Uterus (tissue), 3 donors: ENCODE measurements at regions not wholly inside any gene's neighbourhood (a gene's known extent, or its start where the extent isn't known, plus 50 kb on each side); places are given as distances from the start of the nearest gene placed in this dataset.

Experiments
- DNase-seq, 2 donors: peaks; one replicate each; pipeline ENCODE4 v3.0.0-alpha.2; 2019 to 2020
- H3K27ac ChIP-seq, 2 donors: fragments of 200-600 bp; sonication (generic); 1 replicate in 1 of 2; 2 replicates in 1 of 2; pipeline ENCODE4 v1.5.1; 2016 to 2018
- H3K27me3 ChIP-seq, 2 donors: fragments of 200-600 bp; sonication (generic); one replicate each; pipeline ENCODE4 v1.5.1; 2018 to 2019; ENCODE audit warnings: control low read depth in 1 of 2
- H3K36me3 ChIP-seq, 2 donors: fragments of 200-600 bp; sonication (generic); one replicate each; pipeline ENCODE4 v1.5.1; 2019; ENCODE audit warnings: control low read depth in 1 of 2
- H3K4me1 ChIP-seq, 2 donors: fragments of 200-600 bp; sonication (generic); one replicate each; pipeline ENCODE4 v1.5.1; 2018 to 2019; ENCODE audit warnings: control low read depth in 1 of 2
- H3K4me3 ChIP-seq, 2 donors: fragments of 200-600 bp; sonication (generic); 1 replicate in 1 of 2; 2 replicates in 1 of 2; pipeline ENCODE4 v1.5.1; 2018 to 2019; ENCODE audit warnings: mild to moderate bottlenecking in 1 of 2
- H3K9me3 ChIP-seq, 2 donors: fragments of 200-600 bp; sonication (generic); one replicate each; pipeline ENCODE4 v1.5.1; 2019; ENCODE audit warnings: control low read depth in 1 of 2
- POLR2A ChIP-seq, 2 donors: fragments of 450-650 bp; IDR thresholded peaks; one replicate each; pipeline ENCODE4 v1.6.1; 2016; ENCODE audit warnings: antibody characterized with exemption in 2 of 2, mild to moderate bottlenecking in 1 of 2, moderate library complexity in 1 of 2
- intact Hi-C: fragments of 100-400 bp; cut with DNase I; formaldehyde crosslinking; loops from one replicate; pipeline ENCODE4 v1.15.1; 2023; ENCODE audit warnings: low total_unique reads
- TF ChIP-seq, protein P1 (sequence below), 4 experiments: fragments of 200-600 bp in 2 of 4; fragments of 450-650 bp in 2 of 4; sonication (generic) in 2 of 4; IDR thresholded peaks; one replicate each; pipeline ENCODE4 v1.5.1; 2016 to 2019; ENCODE audit warnings: antibody characterized with exemption in 4 of 4, mild to moderate bottlenecking in 2 of 4, moderate library complexity in 1 of 4
- donor health status: DM: yes; HTN: yes; CAD: no.

DNA sequence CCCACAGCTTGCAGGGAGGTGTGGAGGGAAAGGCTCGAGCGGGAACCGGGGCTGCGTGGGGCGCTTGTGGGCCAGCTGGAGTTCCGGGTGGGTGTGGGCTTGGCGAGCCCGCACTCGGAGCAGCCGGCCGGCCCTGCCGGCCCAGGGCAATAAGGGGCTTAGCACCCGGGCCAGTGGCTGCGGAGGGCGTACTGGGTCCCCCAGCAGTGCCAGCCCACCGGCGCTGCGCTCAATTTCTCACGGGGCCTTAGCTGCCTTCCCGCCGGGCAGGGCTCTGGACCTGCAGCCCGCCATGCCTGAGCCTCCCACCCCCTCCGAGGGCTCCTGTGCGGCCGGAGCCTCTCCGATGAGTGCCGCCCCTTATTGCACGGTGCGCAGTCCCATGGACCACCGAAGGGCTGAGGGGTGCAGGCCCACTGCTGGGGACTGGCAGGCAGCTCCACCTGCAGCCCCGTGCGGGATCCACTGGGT, 1242.2 kb upstream of the EYS start:
- intact Hi-C loops, result no loop called here

DNA sequence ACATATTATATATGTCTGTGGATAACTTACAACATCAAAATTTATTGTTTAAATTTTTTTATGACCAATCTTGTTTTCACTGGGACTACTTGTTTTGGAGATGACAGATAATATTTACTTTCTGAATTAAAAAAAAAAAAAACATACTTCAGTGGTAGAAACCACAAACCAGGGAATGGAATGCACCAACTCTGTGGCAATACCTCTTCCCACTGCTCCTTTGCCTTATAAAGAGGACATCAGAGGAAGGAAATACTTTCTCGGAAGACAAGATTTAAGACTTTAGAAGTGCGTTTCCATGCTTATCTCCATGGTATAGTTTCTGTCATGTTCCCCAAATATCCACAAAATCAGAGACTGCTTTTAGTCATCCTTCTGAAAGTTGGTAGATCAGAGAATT, 1241.1 kb upstream of the EYS start:
- TF ChIP-seq, protein P1, sequence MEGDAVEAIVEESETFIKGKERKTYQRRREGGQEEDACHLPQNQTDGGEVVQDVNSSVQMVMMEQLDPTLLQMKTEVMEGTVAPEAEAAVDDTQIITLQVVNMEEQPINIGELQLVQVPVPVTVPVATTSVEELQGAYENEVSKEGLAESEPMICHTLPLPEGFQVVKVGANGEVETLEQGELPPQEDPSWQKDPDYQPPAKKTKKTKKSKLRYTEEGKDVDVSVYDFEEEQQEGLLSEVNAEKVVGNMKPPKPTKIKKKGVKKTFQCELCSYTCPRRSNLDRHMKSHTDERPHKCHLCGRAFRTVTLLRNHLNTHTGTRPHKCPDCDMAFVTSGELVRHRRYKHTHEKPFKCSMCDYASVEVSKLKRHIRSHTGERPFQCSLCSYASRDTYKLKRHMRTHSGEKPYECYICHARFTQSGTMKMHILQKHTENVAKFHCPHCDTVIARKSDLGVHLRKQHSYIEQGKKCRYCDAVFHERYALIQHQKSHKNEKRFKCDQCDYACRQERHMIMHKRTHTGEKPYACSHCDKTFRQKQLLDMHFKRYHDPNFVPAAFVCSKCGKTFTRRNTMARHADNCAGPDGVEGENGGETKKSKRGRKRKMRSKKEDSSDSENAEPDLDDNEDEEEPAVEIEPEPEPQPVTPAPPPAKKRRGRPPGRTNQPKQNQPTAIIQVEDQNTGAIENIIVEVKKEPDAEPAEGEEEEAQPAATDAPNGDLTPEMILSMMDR (IDR thresholded peaks at IDR 0.05), result no peak
- TF ChIP-seq POLR2A (IDR thresholded peaks at IDR 0.05), result no peak
- H3K27ac ChIP-seq, result no peak overlapping the region
- no peaks in the 10 kb centered on the region for H3K4me1 ChIP-seq
- H3K27me3 ChIP-seq, result no peaks in the 10 kb centered on the region
- no peaks in the 10 kb centered on the region for H3K36me3 ChIP-seq
- intact Hi-C loops, result no loop called here
- DNase-seq, result no peak
- no peak overlapping the region for H3K4me3 ChIP-seq
- no peaks in the 10 kb centered on the region for H3K9me3 ChIP-seq

More for the DNA sequence above, 1242.2 kb upstream of the EYS start:
- Histone ChIP-seq H3K4me1 (no peaks in the 10 kb centered on the region), H3K27ac (no peak overlapping the region), H3K9me3 (no peaks in the 10 kb centered on the region), H3K36me3 (no peaks in the 10 kb centered on the region), H3K4me3 (no peak overlapping the region), H3K27me3 (no peaks in the 10 kb centered on the region)
- DNase-seq, result no peak
- TF ChIP-seq, protein P1 (IDR thresholded peaks at IDR 0.05), result no peak
- no peak for TF ChIP-seq POLR2A (IDR thresholded peaks at IDR 0.05)

DNA sequence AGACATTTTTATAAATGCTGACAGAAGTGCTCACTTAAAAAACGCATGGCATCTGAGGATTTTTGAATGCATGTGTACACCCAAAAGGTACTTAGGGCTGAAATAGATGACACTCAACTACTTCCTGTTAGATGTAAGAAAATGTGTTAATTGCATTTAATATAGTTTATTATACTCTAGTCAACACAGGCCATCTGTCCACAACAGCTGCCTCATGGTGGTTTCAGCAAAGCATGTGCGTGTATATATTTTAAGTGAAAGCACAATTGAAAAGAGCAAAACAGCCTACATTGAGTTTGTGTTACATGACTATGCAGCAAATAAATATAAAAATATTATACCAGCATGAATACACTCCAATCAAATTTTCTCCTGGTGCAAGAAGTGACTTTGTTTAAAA, 1233.0 kb upstream of the EYS start:
- no peak for DNase-seq
- no peaks in the 10 kb centered on the region for H3K27me3 ChIP-seq
- H3K4me3 ChIP-seq, result no peak overlapping the region
- no peaks in the 10 kb centered on the region for H3K4me1 ChIP-seq
- no peaks in the 10 kb centered on the region for H3K36me3 ChIP-seq
- intact Hi-C loops, result no loop called here
- TF ChIP-seq POLR2A (IDR thresholded peaks at IDR 0.05), result no peak
- TF ChIP-seq, protein P1 (IDR thresholded peaks at IDR 0.05), result no peak
- no peak overlapping the region for H3K27ac ChIP-seq
- H3K9me3 ChIP-seq, result no peaks in the 10 kb centered on the region

DNA sequence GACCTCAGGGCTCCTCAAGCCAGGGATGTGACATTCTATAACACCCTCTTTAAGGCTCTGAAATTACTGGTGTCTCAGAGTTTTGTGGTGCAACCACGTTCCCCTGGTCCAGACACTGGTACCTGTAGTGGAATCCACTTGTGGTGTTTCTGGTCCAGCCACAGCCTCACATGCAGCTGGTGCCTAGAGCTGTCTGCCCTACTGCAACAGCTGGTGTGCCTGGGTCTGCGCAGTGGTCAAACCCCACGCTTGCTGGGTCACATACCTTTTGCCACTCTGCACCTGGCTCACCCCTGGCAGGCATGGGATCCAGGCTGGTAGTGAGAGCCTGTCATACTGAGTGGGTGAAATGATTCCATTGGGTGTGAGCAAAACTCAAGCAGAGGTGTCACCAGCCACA, 1230.2 kb upstream of the EYS start:
- Histone ChIP-seq H3K4me1 (no peaks in the 10 kb centered on the region), H3K9me3 (no peaks in the 10 kb centered on the region), H3K27me3 (no peaks in the 10 kb centered on the region), H3K27ac (no peak overlapping the region), H3K4me3 (no peak overlapping the region), H3K36me3 (no peaks in the 10 kb centered on the region)
- no peak for DNase-seq
- intact Hi-C loops, result no loop called here
- no peak for TF ChIP-seq POLR2A (IDR thresholded peaks at IDR 0.05)
- TF ChIP-seq, protein P1 (IDR thresholded peaks at IDR 0.05), result no peak

DNA sequence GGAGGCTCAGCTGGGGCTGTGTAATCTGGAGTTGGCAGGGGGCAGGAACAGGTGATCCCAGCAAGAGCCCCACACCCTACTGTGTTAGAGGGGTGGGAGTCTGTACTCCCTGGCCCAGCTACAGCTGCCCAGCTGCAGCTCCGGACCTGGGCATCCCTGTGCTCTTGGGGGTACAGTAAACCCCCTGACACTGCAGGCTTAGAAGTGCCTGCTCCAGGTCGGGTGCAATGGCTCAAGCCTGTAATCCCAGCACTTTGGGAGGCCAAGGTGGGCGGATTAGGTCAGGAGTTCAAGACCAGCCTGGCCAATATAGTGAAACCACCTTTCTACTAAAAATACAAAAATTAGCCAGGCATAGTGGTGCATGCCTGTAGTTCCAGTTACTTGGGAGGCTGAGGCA, 1228.6 kb upstream of the EYS start:
- TF ChIP-seq POLR2A (IDR thresholded peaks at IDR 0.05), result no peak
- TF ChIP-seq, protein P1 (IDR thresholded peaks at IDR 0.05), result no peak
- no peaks in the 10 kb centered on the region for H3K27me3 ChIP-seq

More for the DNA sequence above, 1228.6 kb upstream of the EYS start:
- H3K36me3 ChIP-seq, result no peaks in the 10 kb centered on the region
- no peak overlapping the region for H3K4me3 ChIP-seq
- no peaks in the 10 kb centered on the region for H3K4me1 ChIP-seq
- intact Hi-C loops, result no loop called here
- H3K27ac ChIP-seq, result no peak overlapping the region
- no peak for DNase-seq
- H3K9me3 ChIP-seq, result no peaks in the 10 kb centered on the region
